ENCODE measurements at regions not wholly inside any gene's neighbourhood (a gene's known extent, or its start where the extent isn't known, plus 50 kb on each side); places are given as distances from the start of the nearest gene placed in this dataset.

- intact Hi-C loops (cut with micrococcal nuclease) (no loop called here), in situ Hi-C loops (cut with MboI) (no loop called here)
- H3K27ac ChIP-seq (ENCODE audit: extremely low read depth, low read depth, low read length): no peak overlapping the region
- WGBS (ENCODE audit: insufficient coverage, low coverage, missing lambda C conversion rate): 0% methylated on average over 5 of the region's 5 CpGs
- CTCF ChIA-PET (ENCODE audit: low intra/inter-chr PET ratio): no interaction called here
- POLR2A ChIA-PET: no interaction called here
- TF ChIP-seq ZFP30 (CRISPR knock-in tag; IDR thresholded peaks at IDR 0.05; ENCODE audit: borderline replicate concordance) (no peak), ZNF347 (CRISPR knock-in tag; IDR thresholded peaks at IDR 0.05; ENCODE audit: low read depth) (no peak), E2F4 (CRISPR knock-in tag; IDR thresholded peaks at IDR 0.05; ENCODE audit: low read depth) (no peak), ATF3 (IDR thresholded peaks at IDR 0.05) (no peak), ATF3 (CRISPR knock-in tag; conservative IDR thresholded peaks at IDR 0.05) (no peak), DDX20 (tag; IDR thresholded peaks at IDR 0.05; ENCODE audit: low read depth) (no peak), ZNF780A (CRISPR knock-in tag; IDR thresholded peaks at IDR 0.05) (no peak), ZFPM2 (CRISPR knock-in tag; IDR thresholded peaks at IDR 0.05) (no peak), ZNF696 (CRISPR knock-in tag; conservative IDR thresholded peaks at IDR 0.05) (no peak), ERF (CRISPR knock-in tag; IDR thresholded peaks at IDR 0.05) (no peak), HMGN3 (IDR thresholded peaks at IDR 0.05; ENCODE audit: borderline replicate concordance, extremely low read depth, insufficient read length, low read depth, low read length) (no peak), XRCC3 (IDR thresholded peaks at IDR 0.05) (no peak), ZFX (CRISPR knock-in tag; IDR thresholded peaks at IDR 0.05) (no peak), MYC (IDR thresholded peaks at IDR 0.05; ENCODE audit: low read depth, low read length) (no peak), MYC (CRISPR knock-in tag; IDR thresholded peaks at IDR 0.05; ENCODE audit: borderline replicate concordance, low read depth) (no peak), ARNT (IDR thresholded peaks at IDR 0.05) (no peak), ZBTB43 (CRISPR knock-in tag; IDR thresholded peaks at IDR 0.05) (no peak), ZKSCAN8 (CRISPR knock-in tag; IDR thresholded peaks at IDR 0.05) (no peak), NUFIP1 (IDR thresholded peaks at IDR 0.05; ENCODE audit: partially characterized antibody) (no peak), KLF10 (CRISPR knock-in tag; IDR thresholded peaks at IDR 0.05) (no peak), ZNF431 (CRISPR knock-in tag; IDR thresholded peaks at IDR 0.05) (no peak)
- no peak overlapping the region for H3K9ac ChIP-seq (ENCODE audit: insufficient read depth in 1 of 2, low read depth in 2 of 2, low read length in 2 of 2)
- DNase-seq (ENCODE audit: extremely low read depth in 1 of 4, low spot score in 3 of 4): no peak
- H3K4me3 ChIP-seq: no peak overlapping the region
- H3K36me3 ChIP-seq (ENCODE audit: control insufficient read depth, insufficient read depth, low read length): no peaks in the 10 kb centered on the region
- no peaks in the 10 kb centered on the region for H3K27me3 ChIP-seq (ENCODE audit: control insufficient read depth in 2 of 2, insufficient read depth in 2 of 2, low read length in 2 of 2)
- H3K9me1 ChIP-seq (ENCODE audit: control insufficient read depth, insufficient read depth, low read length): no peaks in the 10 kb centered on the region
- H2AFZ ChIP-seq (ENCODE audit: low read depth, low read length): no peak overlapping the region
- no peaks in the 10 kb centered on the region for H3K9me3 ChIP-seq (replicated peaks; ENCODE audit: control insufficient read depth, insufficient read depth, low read depth, low read length)
- no peaks in the 10 kb centered on the region for H4K20me1 ChIP-seq (replicated peaks; ENCODE audit: control insufficient read depth, insufficient read depth, low read length)
- H3K4me2 ChIP-seq (ENCODE audit: insufficient read depth, low read length): no peak overlapping the region
- no peak for ATAC-seq
- no peak for FAIRE-seq
- H3K4me1 ChIP-seq (replicated peaks in 1 of 2; ENCODE audit: control insufficient read depth in 2 of 2, insufficient read depth in 2 of 2, low read length in 2 of 2): no peaks in the 10 kb centered on the region
- no peaks in the 10 kb centered on the region for H3K79me2 ChIP-seq (ENCODE audit: control insufficient read depth, insufficient read depth, low read length)
- no TSS peak for BruUV-seq (replicated peaks)
Measured at GRCh38 chr15:93861956-93862741, 369.2 kb upstream of the MCTP2 start.

Data from K562 (cell line).